ENCODE measurements at regions not wholly inside any gene's neighbourhood (a gene's known extent, or its start where the extent isn't known, plus 50 kb on each side); places are given as distances from the start of the nearest gene placed in this dataset.

- TF ChIP-seq CTCF (IDR thresholded peaks at IDR 0.05) (peak in 4 of 6 experiments; percentile 31 to 54 (median 42)), POLR2A (IDR thresholded peaks at IDR 0.05) (no peak)
Measured at GRCh38 chr1:20430355-20431175, 55.4 kb downstream of the CAMK2N1 start.

Data from thyroid gland (tissue), 4 donors.